PC-3 (cell line): ENCODE measurements at regions not wholly inside any gene's neighbourhood (a gene's known extent, or its start where the extent isn't known, plus 50 kb on each side); places are given as distances from the start of the nearest gene placed in this dataset.
"Not testable (repeated sequence)": the region's sequence is repeated elsewhere in the genome, so short reads cannot be mapped to it uniquely, and the experiment has no call there.

Experiments used
- ATAC-seq: fragments of 200-7000 bp; cut with Tn5 transposase; 2 replicates; pipeline ENCODE4 v1.9.1; 2020; ENCODE audit warnings: mild to moderate bottlenecking, moderate library complexity
- BruUV-seq: library from RNA; stranded (reverse); fragments of 400-500 nt; replicated peaks from 2 replicates; lab custom pipeline; 2021; lab: Mats Ljungman, UMichigan
- CTCF ChIA-PET: fragments of 300-600 bp; sonication (Branson Sonifier 250); formaldehyde crosslinking; loops from one replicate; lab custom pipeline; 2022; ENCODE audit warnings: antibody characterized with exemption; lab: Charles Lee
- POLR2A ChIA-PET: fragments of 300-600 bp; sonication (Branson Sonifier 250); formaldehyde crosslinking; loops from one replicate; lab custom pipeline; 2022; ENCODE audit warnings: antibody characterized with exemption; ENCODE audit not compliant: unreplicated experiment; lab: Charles Lee
- DNase-seq: peaks from one replicate; pipeline ENCODE4 v3.0.0-alpha.2; 2015
- H2AFZ ChIP-seq: fragments of 300-600 bp; sonication (generic); 2 replicates; pipeline ENCODE4 v1.6.0; 2016; ENCODE audit warnings: antibody characterized with exemption, low read length
- H3F3A ChIP-seq: fragments of 300-600 bp; sonication (generic); one replicate; pipeline ENCODE4 v1.6.0; 2017; ENCODE audit warnings: antibody characterized with exemption, low read length, control low read depth, mild to moderate bottlenecking; ENCODE audit not compliant: unreplicated experiment
- H3K27ac ChIP-seq: fragments of 300-600 bp; sonication (generic); 2 replicates; pipeline ENCODE4 v1.5.1; 2016; ENCODE audit warnings: mild to moderate bottlenecking, low read length
- H3K27me3 ChIP-seq: fragments of 300-600 bp; sonication (generic); 2 replicates; pipeline ENCODE4 v1.6.1; 2016; ENCODE audit warnings: low read length, mixed read lengths
- H3K36me3 ChIP-seq: fragments of 300-600 bp; sonication (generic); 2 replicates; pipeline ENCODE4 v1.6.1; 2016; ENCODE audit warnings: low read depth, mixed run types, low read length, mixed read lengths
- H3K4me1 ChIP-seq: fragments of 300-600 bp; sonication (generic); 2 replicates; pipeline ENCODE4 v1.5.1; 2016; ENCODE audit warnings: low read length; ENCODE audit not compliant: insufficient read depth
- H3K4me2 ChIP-seq: fragments of 300-600 bp; sonication (generic); 2 replicates; pipeline ENCODE4 v1.6.0; 2016; ENCODE audit warnings: low read length
- H3K4me3 ChIP-seq: fragments of 300-600 bp; sonication (generic); 2 replicates; pipeline ENCODE4 v1.5.1; 2016; ENCODE audit warnings: mild to moderate bottlenecking, low read length, mixed read lengths
- H3K79me2 ChIP-seq: fragments of 300-600 bp; sonication (generic); 2 replicates; pipeline ENCODE4 v1.6.1; 2017; ENCODE audit warnings: low read length, mixed read lengths
- H3K9ac ChIP-seq: fragments of 300-600 bp; sonication (generic); 2 replicates; pipeline ENCODE4 v1.6.0; 2016; ENCODE audit warnings: mild to moderate bottlenecking, low read length
- H3K9me2 ChIP-seq: fragments of 300-600 bp; sonication (generic); replicated peaks from 2 replicates; pipeline ENCODE4 v1.6.1; 2016; ENCODE audit warnings: mixed run types, low read length, mixed read lengths
- H3K9me3 ChIP-seq: fragments of 300-600 bp; sonication (generic); 2 replicates; pipeline ENCODE4 v1.6.1; 2016; ENCODE audit warnings: low read length, mixed read lengths
- H4K20me1 ChIP-seq: fragments of 300-600 bp; sonication (generic); 2 replicates; pipeline ENCODE4 v1.6.1; 2016; ENCODE audit warnings: low read length, mixed read lengths
- EZH2 ChIP-seq: fragments of 300-600 bp; sonication (generic); IDR thresholded peaks from one replicate; pipeline ENCODE4 v1.6.1; 2017; ENCODE audit warnings: antibody characterized with exemption, mild to moderate bottlenecking, low read length; ENCODE audit not compliant: unreplicated experiment
- EZH2phosphoT487 ChIP-seq: fragments of 300-600 bp; sonication (generic); IDR thresholded peaks from 2 replicates; pipeline ENCODE4 v1.6.1; 2018; ENCODE audit warnings: mild to moderate bottlenecking, antibody characterized with exemption, low read length, borderline replicate concordance
- intact Hi-C: fragments of 100-400 bp; cut with micrococcal nuclease; formaldehyde crosslinking; loops from 2 replicates; pipeline ENCODE4 v1.9.0; 2023
- TF ChIP-seq, protein P1 (sequence below): fragments of 300-600 bp; sonication (generic); conservative IDR thresholded peaks from 2 replicates; pipeline ENCODE4 v1.5.1; 2017; ENCODE audit warnings: antibody characterized with exemption, low read depth, mild to moderate bottlenecking, low read length

GRCh38 chr3:181921220-181921619 lies 209.5 kb downstream of the SOX2 start:
- CTCF ChIA-PET: no interaction called here
- POLR2A ChIA-PET: no interaction called here

DNA sequence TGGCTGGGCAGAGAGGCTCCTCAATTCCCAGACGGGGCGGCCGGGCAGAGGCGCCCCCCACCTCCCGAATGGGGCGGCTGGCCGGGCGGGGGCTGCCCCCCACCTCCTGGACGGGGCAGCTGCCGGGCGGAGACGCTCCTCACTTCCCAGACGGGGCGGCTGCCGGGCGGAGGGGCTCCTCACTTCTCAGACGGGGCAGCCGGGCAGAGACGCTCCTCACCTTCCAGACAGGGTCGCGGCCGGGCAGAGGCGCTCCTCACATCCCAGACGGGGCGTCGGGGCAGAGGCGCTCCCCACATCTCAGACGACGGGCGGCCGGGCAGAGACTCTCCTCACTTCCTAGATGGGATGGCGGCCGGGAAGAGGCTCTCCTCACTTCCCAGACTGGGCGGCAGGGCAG lies 214.1 kb downstream of the SOX2 start:
- H3K9me3 ChIP-seq, ATAC-seq, H3K79me2 ChIP-seq, H3K36me3 ChIP-seq, H3K27ac ChIP-seq, CTCF ChIA-PET, H3K4me1 ChIP-seq, H3K9ac ChIP-seq, H3K4me2 ChIP-seq, H3F3A ChIP-seq, H3K4me3 ChIP-seq, H4K20me1 ChIP-seq, H3K27me3 ChIP-seq, H2AFZ ChIP-seq, H3K9me2 ChIP-seq, intact Hi-C loops, DNase-seq, POLR2A ChIA-PET, BruUV-seq: not testable (repeated sequence)

More at GRCh38 chr3:181921220-181921619, 209.5 kb downstream of the SOX2 start:
- intact Hi-C loops: no loop called here
- Histone ChIP-seq H3K4me2 (peak overlapping the region; percentile 9; the same call in 1 of the 2 replicates), H3K4me1 (peaks cover 34% of the 10 kb centered on the region), H3K36me3 (no peaks in the 10 kb centered on the region), H3K27me3 (no peaks in the 10 kb centered on the region), H3K9me3 (no peaks in the 10 kb centered on the region), H4K20me1 (no peaks in the 10 kb centered on the region), H3K9me2 (no peaks in the 10 kb centered on the region), H3F3A (no peaks in the 10 kb centered on the region), H3K79me2 (no peaks in the 10 kb centered on the region), H3K4me3 (no peak overlapping the region), H3K9ac (no peak overlapping the region), H3K27ac (no peak overlapping the region), H2AFZ (no peak overlapping the region)
- DNase-seq: no peak
- TF ChIP-seq EZH2phosphoT487 (no peak), EZH2 (no peak)
- TF ChIP-seq, protein P1, sequence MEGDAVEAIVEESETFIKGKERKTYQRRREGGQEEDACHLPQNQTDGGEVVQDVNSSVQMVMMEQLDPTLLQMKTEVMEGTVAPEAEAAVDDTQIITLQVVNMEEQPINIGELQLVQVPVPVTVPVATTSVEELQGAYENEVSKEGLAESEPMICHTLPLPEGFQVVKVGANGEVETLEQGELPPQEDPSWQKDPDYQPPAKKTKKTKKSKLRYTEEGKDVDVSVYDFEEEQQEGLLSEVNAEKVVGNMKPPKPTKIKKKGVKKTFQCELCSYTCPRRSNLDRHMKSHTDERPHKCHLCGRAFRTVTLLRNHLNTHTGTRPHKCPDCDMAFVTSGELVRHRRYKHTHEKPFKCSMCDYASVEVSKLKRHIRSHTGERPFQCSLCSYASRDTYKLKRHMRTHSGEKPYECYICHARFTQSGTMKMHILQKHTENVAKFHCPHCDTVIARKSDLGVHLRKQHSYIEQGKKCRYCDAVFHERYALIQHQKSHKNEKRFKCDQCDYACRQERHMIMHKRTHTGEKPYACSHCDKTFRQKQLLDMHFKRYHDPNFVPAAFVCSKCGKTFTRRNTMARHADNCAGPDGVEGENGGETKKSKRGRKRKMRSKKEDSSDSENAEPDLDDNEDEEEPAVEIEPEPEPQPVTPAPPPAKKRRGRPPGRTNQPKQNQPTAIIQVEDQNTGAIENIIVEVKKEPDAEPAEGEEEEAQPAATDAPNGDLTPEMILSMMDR: no peak
- BruUV-seq: no TSS peak
- ATAC-seq: no peak

GRCh38 chr3:181929501-181929900 lies 217.8 kb downstream of the SOX2 start:
- H3K4me2 ChIP-seq: no peak overlapping the region
- ChIA-PET POLR2A (no interaction called here), CTCF (no interaction called here)
- no peaks in the 10 kb centered on the region for H3K79me2 ChIP-seq
- H3K27me3 ChIP-seq: peaks cover 10% of the 10 kb centered on the region; the same call in 1 of the 2 replicates
- no peaks in the 10 kb centered on the region for H3K9me3 ChIP-seq
- DNase-seq: no peak
- H3K36me3 ChIP-seq: no peaks in the 10 kb centered on the region
- H3K27ac ChIP-seq: no peak overlapping the region
- no peaks in the 10 kb centered on the region for H3K9me2 ChIP-seq
- intact Hi-C loops: no loop called here
- no peak for ATAC-seq
- no peaks in the 10 kb centered on the region for H4K20me1 ChIP-seq
- no peak overlapping the region for H2AFZ ChIP-seq
- no peak overlapping the region for H3K9ac ChIP-seq
- H3F3A ChIP-seq: no peaks in the 10 kb centered on the region
- BruUV-seq: no TSS peak
- no peaks in the 10 kb centered on the region for H3K4me1 ChIP-seq
- TF ChIP-seq EZH2: no peak
- TF ChIP-seq EZH2phosphoT487: no peak
- TF ChIP-seq, protein P1: no peak
- no peak overlapping the region for H3K4me3 ChIP-seq
